NCI-H1694 (cell line): ENCODE measurements at regions not wholly inside any gene's neighbourhood (a gene's known extent, or its start where the extent isn't known, plus 50 kb on each side); places are given as distances from the start of the nearest gene placed in this dataset.

Source experiments
- DNase-seq: peaks from one replicate; lab custom pipeline; 2025; lab: John Stamatoyannopoulos, UW

- DNase-seq = no peak
Measured at GRCh38 chr7:109930049-109930448, 1160.9 kb upstream of the LRRN3 start.

GRCh38 chr7:109939207-109939606 is 1151.7 kb upstream of the LRRN3 start:
- no peak for DNase-seq

- no peak for DNase-seq
Measured at GRCh38 chr7:109945820-109946518, 1145.0 kb upstream of the LRRN3 start.

GRCh38 chr7:109950256-109950655 is 1140.7 kb upstream of the LRRN3 start:
- DNase-seq = no peak

GRCh38 chr7:109950821-109951564 is 1139.9 kb upstream of the LRRN3 start:
- no peak for DNase-seq

GRCh38 chr7:109951565-109951928 is 1139.4 kb upstream of the LRRN3 start:
- no peak for DNase-seq

- DNase-seq = no peak
Measured at GRCh38 chr7:109955986-109956385, 1134.9 kb upstream of the LRRN3 start.

GRCh38 chr7:109956916-109957315 is 1134.0 kb upstream of the LRRN3 start:
- no peak for DNase-seq

- no peak for DNase-seq
Measured at GRCh38 chr7:109963741-109964140, 1127.2 kb upstream of the LRRN3 start.

- no peak for DNase-seq
Measured at GRCh38 chr7:109964780-109965179, 1126.1 kb upstream of the LRRN3 start.

GRCh38 chr7:109967406-109967805 is 1123.5 kb upstream of the LRRN3 start:
- DNase-seq = no peak

GRCh38 chr7:109983618-109984017 is 1107.3 kb upstream of the LRRN3 start:
- DNase-seq = no peak

GRCh38 chr7:109984729-109985128 is 1106.2 kb upstream of the LRRN3 start:
- DNase-seq = no peak

GRCh38 chr7:109986701-109987100 is 1104.2 kb upstream of the LRRN3 start:
- no peak for DNase-seq

- no peak for DNase-seq
Measured at GRCh38 chr7:109996411-109996810, 1094.5 kb upstream of the LRRN3 start.

GRCh38 chr7:109996927-109997326 is 1094.0 kb upstream of the LRRN3 start:
- DNase-seq = no peak

GRCh38 chr7:109997837-109998236 is 1093.1 kb upstream of the LRRN3 start:
- no peak for DNase-seq

GRCh38 chr7:110001254-110001938 is 1089.5 kb upstream of the LRRN3 start:
- peak; percentile 76 for DNase-seq

- DNase-seq = no peak
Measured at GRCh38 chr7:110003827-110004226, 1087.1 kb upstream of the LRRN3 start.

GRCh38 chr7:110007320-110008063 is 1083.4 kb upstream of the LRRN3 start:
- no peak for DNase-seq

GRCh38 chr7:110010359-110010758 is 1080.6 kb upstream of the LRRN3 start:
- DNase-seq = no peak

GRCh38 chr7:110017405-110017804 is 1073.5 kb upstream of the LRRN3 start:
- no peak for DNase-seq
